GM23338 (cell line): ENCODE measurements at regions not wholly inside any gene's neighbourhood (a gene's known extent, or its start where the extent isn't known, plus 50 kb on each side); places are given as distances from the start of the nearest gene placed in this dataset.

ENCODE experiments used
- ATAC-seq: fragments of 200-7000 bp; cut with Tn5 transposase; 3 replicates; pipeline ENCODE4 v1.9.1; 2020
- DNase-seq: peaks from one replicate; pipeline ENCODE4 v3.0.0-alpha.2; 2015; ENCODE audit warnings: low spot score
- H2AFZ ChIP-seq: fragments of 200-600 bp; sonication (generic); 2 replicates; pipeline ENCODE4 v1.8.0; 2016; ENCODE audit warnings: antibody characterized with exemption, mild to moderate bottlenecking, moderate library complexity
- H3F3A ChIP-seq: fragments of 200-600 bp; sonication (generic); replicated peaks from 2 replicates; pipeline ENCODE4 v1.8.0; 2017; ENCODE audit warnings: antibody characterized with exemption, mixed run types, low read depth
- H3K27ac ChIP-seq: fragments of 200-600 bp; sonication (generic); 2 replicates; pipeline ENCODE4 v1.6.1; 2016; ENCODE audit warnings: low read depth
- H3K27me3 ChIP-seq: fragments of 200-600 bp; sonication (generic); 2 replicates; pipeline ENCODE4 v1.8.0; 2016; ENCODE audit warnings: mild to moderate bottlenecking, mixed run types, moderate library complexity; ENCODE audit not compliant: insufficient read depth
- H3K36me3 ChIP-seq: fragments of 200-600 bp; sonication (generic); 2 replicates; pipeline ENCODE4 v1.8.0; 2016; ENCODE audit warnings: mild to moderate bottlenecking; ENCODE audit not compliant: insufficient read depth
- H3K4me1 ChIP-seq: fragments of 200-600 bp; sonication (generic); 2 replicates; pipeline ENCODE4 v1.8.0; 2016; ENCODE audit warnings: mild to moderate bottlenecking, moderate library complexity; ENCODE audit not compliant: insufficient read depth
- H3K4me2 ChIP-seq: fragments of 200-600 bp; sonication (generic); 2 replicates; pipeline ENCODE4 v1.7.1; 2017; ENCODE audit warnings: mixed run types
- H3K4me3 ChIP-seq: fragments of 200-600 bp; sonication (generic); 2 replicates; pipeline ENCODE4 v1.6.1; 2016; ENCODE audit warnings: mixed run types
- H3K79me2 ChIP-seq: fragments of 200-600 bp; sonication (generic); replicated peaks from 2 replicates; pipeline ENCODE4 v1.8.0; 2017; ENCODE audit warnings: mild to moderate bottlenecking; ENCODE audit not compliant: insufficient read depth
- H3K9me2 ChIP-seq: fragments of 200-600 bp; sonication (generic); 2 replicates; pipeline ENCODE4 v1.8.0; 2017; ENCODE audit not compliant: insufficient read depth
- H4K20me1 ChIP-seq: fragments of 200-600 bp; sonication (generic); replicated peaks from 2 replicates; pipeline ENCODE4 v1.8.0; 2017; ENCODE audit warnings: mild to moderate bottlenecking; ENCODE audit not compliant: insufficient read depth
- H3K27ac Mint-ChIP-seq: 2 replicates; pipeline ENCODE4 v1.8.0; 2020; ENCODE audit warnings: inconsistent platforms, mild to moderate bottlenecking, moderate library complexity, mixed read lengths
- H3K27me3 Mint-ChIP-seq: 3 replicates; pipeline ENCODE4 v1.8.0; 2022; ENCODE audit warnings: low read depth, mild to moderate bottlenecking, moderate library complexity, mixed read lengths, inconsistent platforms; ENCODE audit not compliant: insufficient read depth, poor library complexity
- H3K36me3 Mint-ChIP-seq: 3 replicates; pipeline ENCODE4 v1.8.0; 2021; ENCODE audit warnings: low read depth, mild to moderate bottlenecking, inconsistent platforms, moderate library complexity, mixed read lengths
- H3K4me1 Mint-ChIP-seq: 3 replicates; pipeline ENCODE4 v1.8.0; 2020; ENCODE audit warnings: mild to moderate bottlenecking, inconsistent platforms, mixed read lengths
- H3K4me3 Mint-ChIP-seq: 3 replicates; pipeline ENCODE4 v1.8.0; 2021; ENCODE audit warnings: moderate library complexity, mild to moderate bottlenecking, inconsistent platforms, mixed read lengths
- H3K9me3 Mint-ChIP-seq: 3 replicates; pipeline ENCODE4 v1.8.0; 2020; ENCODE audit warnings: moderate library complexity, mild to moderate bottlenecking, inconsistent platforms, mixed read lengths
- CREB1 ChIP-seq: fragments of 250-450 bp; sonication (Bioruptor Pico); IDR thresholded peaks from 2 replicates; pipeline ENCODE4 v1.5.0; 2020; ENCODE audit warnings: low read depth, mild to moderate bottlenecking, moderate library complexity
- CTCF ChIP-seq, 2 experiments: fragments of 200-600 bp in 1 of 2; sonication (generic) in 1 of 2; conservative IDR thresholded peaks; 2 replicates each; pipeline versions ENCODE4 v1.5.1 to v1.6.1; 2016 to 2017; ENCODE audit warnings: antibody characterized with exemption in 2 of 2, low read depth in 2 of 2, mild to moderate bottlenecking in 2 of 2, moderate library complexity in 1 of 2
- EZH2 ChIP-seq: fragments of 200-600 bp; sonication (generic); IDR thresholded peaks from one replicate; pipeline ENCODE4 v1.8.0; 2017; ENCODE audit warnings: antibody characterized with exemption, mild to moderate bottlenecking, low read depth; ENCODE audit not compliant: unreplicated experiment
- EZH2phosphoT487 ChIP-seq: fragments of 200-600 bp; sonication (generic); IDR thresholded peaks from one replicate; pipeline ENCODE4 v1.8.1; 2018; ENCODE audit warnings: antibody characterized with exemption; ENCODE audit not compliant: unreplicated experiment
- JUNB ChIP-seq: IDR thresholded peaks from one replicate; pipeline ENCODE4 v1.6.1; 2016; ENCODE audit warnings: antibody characterized with exemption; ENCODE audit not compliant: unreplicated experiment
- NANOG ChIP-seq: IDR thresholded peaks from 2 replicates; pipeline ENCODE4 v1.6.1; 2016; ENCODE audit warnings: antibody characterized with exemption, borderline replicate concordance
- POLR2AphosphoS5 ChIP-seq: IDR thresholded peaks from 2 replicates; pipeline ENCODE4 v1.6.1; 2016; ENCODE audit warnings: antibody characterized with exemption, low read depth
- REST ChIP-seq: IDR thresholded peaks from one replicate; pipeline ENCODE4 v1.6.1; 2018; ENCODE audit warnings: antibody characterized with exemption; ENCODE audit not compliant: unreplicated experiment
- STAT1 ChIP-seq: IDR thresholded peaks from one replicate; pipeline ENCODE4 v1.6.1; 2016; ENCODE audit warnings: antibody characterized with exemption; ENCODE audit not compliant: unreplicated experiment
- ZNF114 ChIP-seq: fragments of 250-450 bp; sonication (Bioruptor Pico); IDR thresholded peaks from 2 replicates; pipeline ENCODE4 v1.5.0; 2020; ENCODE audit warnings: mild to moderate bottlenecking, moderate library complexity
- ZNF331 ChIP-seq: fragments of 250-450 bp; sonication (Bioruptor Pico); IDR thresholded peaks from 2 replicates; pipeline ENCODE4 v1.5.0; 2020; ENCODE audit warnings: low read depth, mild to moderate bottlenecking, moderate library complexity
- ZNF462 ChIP-seq: fragments of 250-450 bp; sonication (Bioruptor Pico); IDR thresholded peaks from 2 replicates; pipeline ENCODE4 v1.5.0; 2020; ENCODE audit warnings: mild to moderate bottlenecking, moderate library complexity
- TF ChIP-seq, protein P1 (sequence below): IDR thresholded peaks from 2 replicates; pipeline ENCODE4 v1.6.1; 2016; ENCODE audit warnings: antibody characterized with exemption

DNA sequence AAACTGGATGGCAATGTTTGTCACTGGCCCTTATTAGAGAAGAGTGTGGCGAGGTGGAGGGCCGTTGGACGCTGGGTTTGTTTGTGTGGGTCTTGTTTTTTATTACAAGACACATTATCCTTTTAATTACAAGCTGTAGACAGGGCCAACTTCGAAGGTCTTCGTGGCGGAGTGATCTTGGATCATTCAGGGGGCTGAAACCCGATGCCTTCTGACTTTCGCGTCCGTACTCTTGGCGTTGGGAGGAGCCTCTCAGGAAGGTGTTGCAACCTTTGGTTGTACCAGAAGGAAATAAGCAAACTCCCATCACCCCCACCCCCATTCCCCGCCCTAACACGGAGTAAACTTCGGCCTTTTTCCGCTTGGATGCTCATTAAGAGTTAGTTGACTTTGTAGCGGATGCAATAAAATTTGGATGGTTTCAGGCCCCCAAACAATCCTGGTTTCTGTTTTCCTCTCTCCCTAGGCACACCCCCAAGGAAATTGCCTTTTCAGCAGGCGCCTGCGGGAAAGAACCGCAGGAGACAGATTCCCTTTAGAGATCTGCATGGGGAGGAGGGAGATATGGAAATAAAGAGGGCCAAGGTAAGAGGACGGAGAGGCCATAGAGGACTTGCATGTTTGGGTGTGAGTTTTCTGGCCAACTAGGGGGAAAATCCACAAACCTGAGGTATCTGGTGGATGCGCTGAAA lies 294.5 kb upstream of the NFE2L3 start:
- Mint-ChIP-seq H3K36me3 (no peaks in the 10 kb centered on the region), H3K4me1 (peaks cover 36% of the 10 kb centered on the region), H3K27me3 (peaks cover 24% of the 10 kb centered on the region), H3K9me3 (no peaks in the 10 kb centered on the region), H3K27ac (no peak overlapping the region), H3K4me3 (no peak overlapping the region)
- Histone ChIP-seq H3K79me2 (no peaks in the 10 kb centered on the region), H4K20me1 (0 out of 2 replicates have a peak, but pooled peaks cover 3% of the 10 kb centered on the region), H3K4me3 (peak overlapping the region; percentile 68), H2AFZ (peak overlapping the region; percentile 78; the same call in 1 of the 2 replicates), H3K9me2 (no peaks in the 10 kb centered on the region), H3K27ac (peak overlapping the region; percentile 60; the same call in 1 of the 2 replicates), H3F3A (peaks cover 3% of the 10 kb centered on the region; the same call in 1 of the 2 replicates), H3K27me3 (peaks cover 78% of the 10 kb centered on the region), H3K4me1 (peaks cover 37% of the 10 kb centered on the region), H3K4me2 (peak overlapping the region; percentile 86), H3K36me3 (no peaks in the 10 kb centered on the region)
- DNase-seq, result peak; percentile 84
- TF ChIP-seq EZH2phosphoT487, result no peak
- no peak for TF ChIP-seq NANOG
- no peak for TF ChIP-seq ZNF462 (CRISPR knock-in tag)
- TF ChIP-seq ZNF114 (CRISPR knock-in tag), result no peak
- TF ChIP-seq CREB1 (CRISPR knock-in tag), result no peak
- TF ChIP-seq EZH2, result no peak
- no peak for TF ChIP-seq POLR2AphosphoS5
- no peak for TF ChIP-seq STAT1
- no peak for TF ChIP-seq REST
- no peak for TF ChIP-seq JUNB
- TF ChIP-seq CTCF (conservative IDR thresholded peaks at IDR 0.05; ENCODE audit: low read depth in 2 of 2), result no peak
- TF ChIP-seq, protein P1, sequence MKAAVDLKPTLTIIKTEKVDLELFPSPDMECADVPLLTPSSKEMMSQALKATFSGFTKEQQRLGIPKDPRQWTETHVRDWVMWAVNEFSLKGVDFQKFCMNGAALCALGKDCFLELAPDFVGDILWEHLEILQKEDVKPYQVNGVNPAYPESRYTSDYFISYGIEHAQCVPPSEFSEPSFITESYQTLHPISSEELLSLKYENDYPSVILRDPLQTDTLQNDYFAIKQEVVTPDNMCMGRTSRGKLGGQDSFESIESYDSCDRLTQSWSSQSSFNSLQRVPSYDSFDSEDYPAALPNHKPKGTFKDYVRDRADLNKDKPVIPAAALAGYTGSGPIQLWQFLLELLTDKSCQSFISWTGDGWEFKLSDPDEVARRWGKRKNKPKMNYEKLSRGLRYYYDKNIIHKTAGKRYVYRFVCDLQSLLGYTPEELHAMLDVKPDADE, result no peak
- no peak for TF ChIP-seq ZNF331 (CRISPR knock-in tag)
- ATAC-seq, result peak; percentile 7
